RWPE2 (cell line): ENCODE measurements at regions not wholly inside any gene's neighbourhood (a gene's known extent, or its start where the extent isn't known, plus 50 kb on each side); places are given as distances from the start of the nearest gene placed in this dataset.

ENCODE experiments used
- ATAC-seq: fragments of 200-7000 bp; cut with Tn5 transposase; 3 replicates; pipeline ENCODE4 v1.9.1; 2021; ENCODE audit warnings: low read depth
- DNase-seq: peaks from one replicate; pipeline ENCODE4 v3.0.0-alpha.2; 2020; ENCODE audit warnings: low spot score
- H3K27ac ChIP-seq: fragments of 450-650 bp; 2 replicates; pipeline ENCODE4 v1.5.1; 2017; ENCODE audit warnings: mild to moderate bottlenecking; ENCODE audit not compliant: poor library complexity, severe bottlenecking
- H3K27me3 ChIP-seq: fragments of 250-450 bp; sonication (Bioruptor Pico); 2 replicates; pipeline ENCODE4 v1.5.1; 2021; ENCODE audit warnings: mild to moderate bottlenecking, moderate library complexity; ENCODE audit not compliant: insufficient read depth, poor library complexity, severe bottlenecking
- H3K36me3 ChIP-seq: fragments of 250-450 bp; sonication (Bioruptor Pico); 2 replicates; pipeline ENCODE4 v1.5.1; 2020; ENCODE audit warnings: low read depth, mild to moderate bottlenecking, moderate library complexity
- H3K4me1 ChIP-seq: fragments of 250-450 bp; sonication (Bioruptor Pico); 2 replicates; pipeline ENCODE4 v1.5.1; 2021; ENCODE audit warnings: mild to moderate bottlenecking, moderate library complexity; ENCODE audit not compliant: insufficient read depth, poor library complexity, severe bottlenecking
- H3K4me3 ChIP-seq: fragments of 250-450 bp; sonication (Bioruptor Pico); 2 replicates; pipeline ENCODE4 v1.5.1; 2021; ENCODE audit warnings: mild to moderate bottlenecking, moderate library complexity; ENCODE audit not compliant: severe bottlenecking
- H3K9me3 ChIP-seq: fragments of 250-450 bp; sonication (Bioruptor Pico); 2 replicates; pipeline ENCODE4 v1.5.1; 2021; ENCODE audit warnings: mild to moderate bottlenecking, moderate library complexity; ENCODE audit not compliant: severe bottlenecking
- CTCF ChIP-seq: fragments of 450-650 bp; IDR thresholded peaks from one replicate; pipeline ENCODE4 v1.5.1; 2017; ENCODE audit warnings: mild to moderate bottlenecking, moderate library complexity; ENCODE audit not compliant: poor library complexity, severe bottlenecking

GRCh38 chr12:67517181-67517887, 131.2 kb upstream of the DYRK2 start:
- ATAC-seq (peak; percentile 93), DNase-seq (peak; percentile 75)
- Histone ChIP-seq H3K4me1 (peaks cover 9% of the 10 kb centered on the region), H3K27me3 (no peaks in the 10 kb centered on the region), H3K9me3 (no peaks in the 10 kb centered on the region), H3K36me3 (no peaks in the 10 kb centered on the region), H3K4me3 (no peak overlapping the region), H3K27ac (peak overlapping the region; percentile 27)
- no peak for TF ChIP-seq CTCF

- Histone ChIP-seq H3K36me3 (no peaks in the 10 kb centered on the region), H3K9me3 (no peaks in the 10 kb centered on the region), H3K27ac (no peak overlapping the region), H3K4me1 (peaks cover 9% of the 10 kb centered on the region), H3K4me3 (no peak overlapping the region), H3K27me3 (no peaks in the 10 kb centered on the region)
- ATAC-seq, result no peak
- no peak for TF ChIP-seq CTCF
- no peak for DNase-seq
These were observed 128.8 kb upstream of the DYRK2 start for GRCh38 chr12:67519484-67520433.

- no peak for DNase-seq
- Histone ChIP-seq H3K27me3 (no peaks in the 10 kb centered on the region), H3K36me3 (no peaks in the 10 kb centered on the region), H3K4me3 (no peak overlapping the region), H3K9me3 (no peaks in the 10 kb centered on the region), H3K27ac (no peak overlapping the region), H3K4me1 (peaks cover 9% of the 10 kb centered on the region)
- no peak for TF ChIP-seq CTCF
- ATAC-seq, result no peak
These were observed 127.9 kb upstream of the DYRK2 start for GRCh38 chr12:67520606-67521005.

GRCh38 chr12:67522222-67522621, 126.3 kb upstream of the DYRK2 start:
- Histone ChIP-seq H3K36me3 (no peaks in the 10 kb centered on the region), H3K4me1 (peaks cover 3% of the 10 kb centered on the region), H3K27ac (no peak overlapping the region), H3K27me3 (no peaks in the 10 kb centered on the region), H3K9me3 (no peaks in the 10 kb centered on the region), H3K4me3 (no peak overlapping the region)
- DNase-seq (no peak), ATAC-seq (no peak)
- TF ChIP-seq CTCF, result no peak
